ENCODE measurements at regions not wholly inside any gene's neighbourhood (a gene's known extent, or its start where the extent isn't known, plus 50 kb on each side); places are given as distances from the start of the nearest gene placed in this dataset.
"Not testable (repeated sequence)": the region's sequence is repeated elsewhere in the genome, so short reads cannot be mapped to it uniquely, and the experiment has no call there.

- TF ChIP-seq ZBTB49 (CRISPR knock-in tag; IDR thresholded peaks at IDR 0.05; ENCODE audit: borderline replicate concordance), result no peak
- no peak for TF ChIP-seq STAG1 (CRISPR knock-in tag; IDR thresholded peaks at IDR 0.05; ENCODE audit: borderline replicate concordance)
- no peak for TF ChIP-seq HLTF (IDR thresholded peaks at IDR 0.05)
- TF ChIP-seq CBFB (CRISPR knock-in tag; IDR thresholded peaks at IDR 0.05), result no peak
Observed at GRCh38 chr21:15669247-15669646, 60.5 kb upstream of the USP25 start (continued).

GRCh38 chr21:15671188-15671587 lies 58.6 kb upstream of the USP25 start:
- DNase-seq (ENCODE audit: extremely low read depth in 1 of 4, low spot score in 3 of 4), result no peak
- no peak for FAIRE-seq

GRCh38 chr21:15672578-15672977 lies 57.2 kb upstream of the USP25 start:
- intact Hi-C loops (cut with micrococcal nuclease), result loop anchor here (10.0 kb wide), 1 partner anchor 152 kb away; no protein-coding TSS in a partner anchor
- H3K4me3 ChIP-seq; CTCF ChIA-PET (ENCODE audit: low intra/inter-chr PET ratio); H2AFZ ChIP-seq (ENCODE audit: low read depth, low read length); DNase-seq (ENCODE audit: extremely low read depth in 1 of 4, low spot score in 3 of 4); H3K4me1 ChIP-seq (replicated peaks in 1 of 2; ENCODE audit: control insufficient read depth in 2 of 2, insufficient read depth in 2 of 2, low read length in 2 of 2); H4K20me1 ChIP-seq (replicated peaks; ENCODE audit: control insufficient read depth, insufficient read depth, low read length); H3K9me1 ChIP-seq (ENCODE audit: control insufficient read depth, insufficient read depth, low read length); FAIRE-seq; ATAC-seq; H3K79me2 ChIP-seq (ENCODE audit: control insufficient read depth, insufficient read depth, low read length); POLR2A ChIA-PET; BruUV-seq (replicated peaks); H3K27me3 ChIP-seq (ENCODE audit: control insufficient read depth in 2 of 2, insufficient read depth in 2 of 2, low read length in 2 of 2); H3K9ac ChIP-seq (ENCODE audit: insufficient read depth in 1 of 2, low read depth in 2 of 2, low read length in 2 of 2); H3K9me3 ChIP-seq (replicated peaks; ENCODE audit: control insufficient read depth, insufficient read depth, low read depth, low read length); H3K36me3 ChIP-seq (ENCODE audit: control insufficient read depth, insufficient read depth, low read length); H3K27ac ChIP-seq (ENCODE audit: extremely low read depth, low read depth, low read length); H3K4me2 ChIP-seq (ENCODE audit: insufficient read depth, low read length); in situ Hi-C loops (cut with MboI): not testable (repeated sequence)
- WGBS (ENCODE audit: insufficient coverage, low coverage, missing lambda C conversion rate), result 63% methylated on average over 11 of the region's 15 CpGs

More at GRCh38 chr21:15671188-15671587, 58.6 kb upstream of the USP25 start:
- Histone ChIP-seq H4K20me1 (replicated peaks; ENCODE audit: control insufficient read depth, insufficient read depth, low read length) (no peaks in the 10 kb centered on the region), H3K27me3 (ENCODE audit: control insufficient read depth in 2 of 2, insufficient read depth in 2 of 2, low read length in 2 of 2) (no peaks in the 10 kb centered on the region; a peak in 1 of 5 replicates), H3K9me3 (replicated peaks; ENCODE audit: control insufficient read depth, insufficient read depth, low read depth, low read length) (no peaks in the 10 kb centered on the region), H3K36me3 (ENCODE audit: control insufficient read depth, insufficient read depth, low read length) (no peaks in the 10 kb centered on the region), H3K4me2 (ENCODE audit: insufficient read depth, low read length) (no peak overlapping the region), H3K4me1 (replicated peaks in 1 of 2; ENCODE audit: control insufficient read depth in 2 of 2, insufficient read depth in 2 of 2, low read length in 2 of 2) (no peaks in the 10 kb centered on the region), H3K27ac (ENCODE audit: extremely low read depth, low read depth, low read length) (no peak overlapping the region), H3K79me2 (ENCODE audit: control insufficient read depth, insufficient read depth, low read length) (no peaks in the 10 kb centered on the region), H3K9me1 (ENCODE audit: control insufficient read depth, insufficient read depth, low read length) (no peaks in the 10 kb centered on the region), H3K4me3 (no peak overlapping the region), H3K9ac (ENCODE audit: insufficient read depth in 1 of 2, low read depth in 2 of 2, low read length in 2 of 2) (no peak overlapping the region), H2AFZ (ENCODE audit: low read depth, low read length) (no peak overlapping the region)
- in situ Hi-C loops (cut with MboI) (no loop called here), intact Hi-C loops (cut with micrococcal nuclease) (loop anchor here (10.0 kb wide), 1 partner anchor 154 kb away; no protein-coding TSS in a partner anchor)
- no peak for ATAC-seq
- POLR2A ChIA-PET, result interaction anchor here (0.6 to 0.8 kb wide), 2 partner anchors 681 to 1103 kb away, joined by 3 read pairs; no protein-coding TSS in a partner anchor
- 5% methylated on average over 3 of the region's 3 CpGs for WGBS (ENCODE audit: insufficient coverage, low coverage, missing lambda C conversion rate)
- TF ChIP-seq POU5F1 (IDR thresholded peaks at IDR 0.05; ENCODE audit: borderline replicate concordance, low read depth, low read length, partially characterized antibody) (no peak), ARID2 (IDR thresholded peaks at IDR 0.05) (no peak), E2F1 (CRISPR knock-in tag; IDR thresholded peaks at IDR 0.05) (no peak), NUFIP1 (IDR thresholded peaks at IDR 0.05; ENCODE audit: partially characterized antibody) (no peak)
- BruUV-seq (replicated peaks), result no TSS peak
- CTCF ChIA-PET (ENCODE audit: low intra/inter-chr PET ratio), result no interaction called here
